Endothelial cell of umbilical vein (primary cell): ENCODE measurements at regions not wholly inside any gene's neighbourhood (a gene's known extent, or its start where the extent isn't known, plus 50 kb on each side); places are given as distances from the start of the nearest gene placed in this dataset.
"Not testable (repeated sequence)": the region's sequence is repeated elsewhere in the genome, so short reads cannot be mapped to it uniquely, and the experiment has no call there.

Source experiments
- BruUV-seq: library from RNA; stranded (reverse); fragments of 400-500 nt; replicated peaks from 2 replicates; lab custom pipeline; 2021; lab: Mats Ljungman, UMichigan
- CTCF ChIA-PET: fragments of 300-600, 350-600 bp; sonication (Branson Sonifier 250); formaldehyde crosslinking; loops from one replicate; lab custom pipeline; 2021; ENCODE audit warnings: antibody characterized with exemption, inconsistent platforms; lab: Charles Lee
- POLR2A ChIA-PET: fragments of 300-600, 350-600 bp; sonication (Branson Sonifier 250); formaldehyde crosslinking; loops from one replicate; lab custom pipeline; 2021; ENCODE audit warnings: antibody characterized with exemption, inconsistent platforms; lab: Charles Lee
- DNase-seq: peaks from one replicate; pipeline ENCODE4 v3.0.0-alpha.2; 2011; ENCODE audit warnings: low read depth, low spot score
- FAIRE-seq: peaks from 2 replicates; lab custom pipeline; 2011; peaks lifted over from hg19 to GRCh38; lab: Jason Lieb, UNC
- H2AFZ ChIP-seq: 2 replicates; pipeline ENCODE4 v1.6.0; 2012; ENCODE audit warnings: low read depth, low read length, control low read depth, inconsistent platforms
- H3K27ac ChIP-seq: 2 replicates; pipeline ENCODE4 v1.5.1; 2011; ENCODE audit warnings: low read depth, mild to moderate bottlenecking, control low read depth, low read length, moderate library complexity; ENCODE audit not compliant: insufficient read depth
- H3K27me3 ChIP-seq, 2 experiments: 2 replicates each; pipeline versions ENCODE4 v1.6.0 to v1.6.1; 2011; ENCODE audit warnings: low read length in 2 of 2, mixed read lengths in 1 of 2; ENCODE audit not compliant: control insufficient read depth in 2 of 2, insufficient read depth in 2 of 2
- H3K36me3 ChIP-seq, 2 experiments: 2 replicates in 1 of 2; 3 replicates in 1 of 2; pipeline ENCODE4 v1.5.1; 2011; ENCODE audit warnings: low read length in 2 of 2, mild to moderate bottlenecking in 1 of 2, moderate library complexity in 1 of 2; ENCODE audit not compliant: control insufficient read depth in 2 of 2, insufficient read depth in 2 of 2; ENCODE audit errors: extremely low read depth in 1 of 2
- H3K4me1 ChIP-seq: 3 replicates; pipeline ENCODE4 v1.5.1; 2011; ENCODE audit warnings: mild to moderate bottlenecking, low read length; ENCODE audit not compliant: control insufficient read depth, insufficient read depth; ENCODE audit errors: extremely low read depth
- H3K4me2 ChIP-seq: 2 replicates; pipeline ENCODE4 v1.6.1; 2011; ENCODE audit warnings: low read length, control low read depth, mixed read lengths; ENCODE audit not compliant: insufficient read depth
- H3K4me3 ChIP-seq, 3 experiments: fragments of 200-600 bp in 1 of 3; sonication (generic), shearing (Covaris generic) in 1 of 3; replicated peaks in 1 of 3; 2 replicates each; pipeline ENCODE4 v1.5.1; 2011 to 2016; ENCODE audit warnings: control low read depth in 3 of 3, low read length in 3 of 3, mild to moderate bottlenecking in 2 of 3, inconsistent platforms in 1 of 3, low read depth in 1 of 3, moderate library complexity in 1 of 3; ENCODE audit not compliant: insufficient read depth in 1 of 3
- H3K79me2 ChIP-seq: 2 replicates; pipeline ENCODE4 v1.6.0; 2012; ENCODE audit warnings: low read length, inconsistent platforms; ENCODE audit not compliant: control insufficient read depth, insufficient read depth
- H3K9ac ChIP-seq: replicated peaks from 2 replicates; pipeline ENCODE3; 2011; ENCODE audit warnings: low read length, control low read depth; ENCODE audit not compliant: insufficient read depth; ENCODE audit errors: extremely low read depth
- H3K9me1 ChIP-seq: replicated peaks from 3 replicates; pipeline ENCODE4 v1.6.0; 2011; ENCODE audit warnings: mild to moderate bottlenecking, low read length; ENCODE audit not compliant: control insufficient read depth, insufficient read depth; ENCODE audit errors: extremely low read depth
- H3K9me3 ChIP-seq: replicated peaks from 2 replicates; pipeline ENCODE4 v1.5.1; 2012; ENCODE audit warnings: low read length, inconsistent platforms; ENCODE audit not compliant: control insufficient read depth, insufficient read depth
- H4K20me1 ChIP-seq: replicated peaks from 2 replicates; pipeline ENCODE3; 2011; ENCODE audit warnings: mild to moderate bottlenecking, low read length; ENCODE audit not compliant: control insufficient read depth, insufficient read depth; ENCODE audit errors: extremely low read depth
- EZH2 ChIP-seq: IDR thresholded peaks from 2 replicates; pipeline ENCODE4 v1.6.1; 2012; ENCODE audit warnings: borderline replicate concordance, low read depth, mild to moderate bottlenecking, moderate library complexity, low read length, inconsistent platforms; ENCODE audit not compliant: severe bottlenecking
- FOS ChIP-seq: IDR thresholded peaks from 2 replicates; pipeline ENCODE4 v1.6.1; 2011; ENCODE audit warnings: mild to moderate bottlenecking, low read length, moderate library complexity, borderline replicate concordance; ENCODE audit not compliant: insufficient read depth
- GATA2 ChIP-seq: IDR thresholded peaks from 2 replicates; pipeline ENCODE4 v1.7.0; 2011; ENCODE audit warnings: low read depth, mild to moderate bottlenecking, moderate library complexity, mixed read lengths, low read length; ENCODE audit not compliant: insufficient read length, insufficient read depth
- JUN ChIP-seq: IDR thresholded peaks from 2 replicates; pipeline ENCODE4 v1.6.1; 2011; ENCODE audit warnings: borderline replicate concordance, low read depth; ENCODE audit not compliant: insufficient read length, insufficient read depth
- MYC ChIP-seq: IDR thresholded peaks from one replicate; pipeline ENCODE4 v1.6.1; 2011; ENCODE audit warnings: mild to moderate bottlenecking, low read depth, low read length
- POLR2A ChIP-seq: IDR thresholded peaks from 2 replicates; pipeline ENCODE4 v1.6.1; 2012; ENCODE audit warnings: low read depth, mild to moderate bottlenecking, control low read depth, low read length
- POLR2AphosphoS5 ChIP-seq: IDR thresholded peaks from 2 replicates; pipeline ENCODE4 v1.6.1; 2012; ENCODE audit warnings: low read depth, mild to moderate bottlenecking, control low read depth, low read length, moderate library complexity; ENCODE audit not compliant: insufficient read depth
- dilution Hi-C: fragments of 300-500 bp; cut with MboI; formaldehyde crosslinking; loops from one replicate; pipeline ENCODE4 v1.15.0; 2019; ENCODE audit warnings: low sequenced_read_pairs; ENCODE audit not compliant: extremely low pct_ligation_motif_present
- intact Hi-C: fragments of 100-400 bp; cut with micrococcal nuclease; formaldehyde crosslinking; loops from one replicate; pipeline ENCODE4 v1.10.0; 2022
- TF ChIP-seq, protein P1 (sequence below): IDR thresholded peaks from 2 replicates; pipeline ENCODE4 v1.6.1; 2011; ENCODE audit not compliant: insufficient read depth, insufficient read length
- TF ChIP-seq, protein P2 (sequence below), 2 donors: IDR thresholded peaks; 1 replicate in 1 of 2; 2 replicates in 1 of 2; pipeline ENCODE4 v1.5.1; 2011; ENCODE audit warnings: low read length in 2 of 2, mild to moderate bottlenecking in 2 of 2, moderate library complexity in 2 of 2, control low read depth in 1 of 2, inconsistent platforms in 1 of 2, low read depth in 1 of 2; ENCODE audit not compliant: insufficient read depth in 1 of 2; ENCODE audit errors: extremely low read depth in 1 of 2

DNA sequence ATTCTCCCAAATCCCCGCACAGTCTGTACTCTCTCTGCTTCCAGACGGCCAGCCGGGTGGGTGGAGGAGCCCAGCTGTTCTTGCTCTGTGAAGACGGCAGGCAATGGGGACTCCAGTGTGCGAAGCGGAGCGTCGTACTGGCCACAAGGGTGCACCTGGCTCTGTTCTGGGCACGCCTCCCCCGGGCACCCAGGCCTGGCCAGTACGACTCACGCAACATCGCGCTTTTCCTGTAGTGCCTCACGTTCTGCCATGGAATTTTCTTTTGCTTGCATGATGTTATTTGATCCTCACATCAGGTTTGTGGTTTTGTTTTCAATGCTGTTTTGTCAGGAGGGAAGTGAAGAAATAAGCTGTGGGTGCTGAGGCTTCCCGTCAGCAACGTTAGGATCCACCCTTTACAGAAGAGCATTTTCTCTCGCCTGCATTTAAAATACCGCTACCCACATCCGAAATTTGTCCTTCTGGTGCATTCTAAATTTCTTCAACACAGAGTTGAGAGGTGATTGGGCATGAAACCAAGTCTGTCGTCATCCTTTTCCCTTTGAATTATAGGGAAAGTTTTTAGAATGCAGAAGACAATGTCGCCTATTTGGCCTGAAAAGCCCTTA, 311.7 kb downstream of the TRIM36 start:
- H3K27ac ChIP-seq, result no peak overlapping the region
- H3K4me1 ChIP-seq, result no peaks in the 10 kb centered on the region
- H3K36me3 ChIP-seq, result no peaks in the 10 kb centered on the region
- no peak overlapping the region for H3K4me3 ChIP-seq
- no peak overlapping the region for H3K4me2 ChIP-seq
- H3K9me1 ChIP-seq, result no peaks in the 10 kb centered on the region
- no peak overlapping the region for H3K9ac ChIP-seq
- ChIA-PET POLR2A (no interaction called here), CTCF (no interaction called here)
- no peaks in the 10 kb centered on the region for H3K79me2 ChIP-seq
- no peaks in the 10 kb centered on the region for H3K27me3 ChIP-seq
- dilution Hi-C loops (no loop called here), intact Hi-C loops (no loop called here)
- no peak overlapping the region for H2AFZ ChIP-seq
- H3K9me3 ChIP-seq, result peaks cover 5% of the 10 kb centered on the region
- no TSS peak for BruUV-seq
- TF ChIP-seq EZH2 (no peak), POLR2AphosphoS5 (no peak), GATA2 (no peak), MYC (no peak), POLR2A (no peak), FOS (no peak), JUN (no peak)
- TF ChIP-seq, protein P1, sequence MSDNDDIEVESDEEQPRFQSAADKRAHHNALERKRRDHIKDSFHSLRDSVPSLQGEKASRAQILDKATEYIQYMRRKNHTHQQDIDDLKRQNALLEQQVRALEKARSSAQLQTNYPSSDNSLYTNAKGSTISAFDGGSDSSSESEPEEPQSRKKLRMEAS, result no peak
- TF ChIP-seq, protein P2, sequence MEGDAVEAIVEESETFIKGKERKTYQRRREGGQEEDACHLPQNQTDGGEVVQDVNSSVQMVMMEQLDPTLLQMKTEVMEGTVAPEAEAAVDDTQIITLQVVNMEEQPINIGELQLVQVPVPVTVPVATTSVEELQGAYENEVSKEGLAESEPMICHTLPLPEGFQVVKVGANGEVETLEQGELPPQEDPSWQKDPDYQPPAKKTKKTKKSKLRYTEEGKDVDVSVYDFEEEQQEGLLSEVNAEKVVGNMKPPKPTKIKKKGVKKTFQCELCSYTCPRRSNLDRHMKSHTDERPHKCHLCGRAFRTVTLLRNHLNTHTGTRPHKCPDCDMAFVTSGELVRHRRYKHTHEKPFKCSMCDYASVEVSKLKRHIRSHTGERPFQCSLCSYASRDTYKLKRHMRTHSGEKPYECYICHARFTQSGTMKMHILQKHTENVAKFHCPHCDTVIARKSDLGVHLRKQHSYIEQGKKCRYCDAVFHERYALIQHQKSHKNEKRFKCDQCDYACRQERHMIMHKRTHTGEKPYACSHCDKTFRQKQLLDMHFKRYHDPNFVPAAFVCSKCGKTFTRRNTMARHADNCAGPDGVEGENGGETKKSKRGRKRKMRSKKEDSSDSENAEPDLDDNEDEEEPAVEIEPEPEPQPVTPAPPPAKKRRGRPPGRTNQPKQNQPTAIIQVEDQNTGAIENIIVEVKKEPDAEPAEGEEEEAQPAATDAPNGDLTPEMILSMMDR (IDR thresholded peaks at IDR 0.05; ENCODE audit: extremely low read depth in 1 of 2, insufficient read depth in 1 of 2, low read depth in 1 of 2, low read length in 2 of 2), result no peak
- no peaks in the 10 kb centered on the region for H4K20me1 ChIP-seq
- DNase-seq (no peak), FAIRE-seq (no peak)

DNA sequence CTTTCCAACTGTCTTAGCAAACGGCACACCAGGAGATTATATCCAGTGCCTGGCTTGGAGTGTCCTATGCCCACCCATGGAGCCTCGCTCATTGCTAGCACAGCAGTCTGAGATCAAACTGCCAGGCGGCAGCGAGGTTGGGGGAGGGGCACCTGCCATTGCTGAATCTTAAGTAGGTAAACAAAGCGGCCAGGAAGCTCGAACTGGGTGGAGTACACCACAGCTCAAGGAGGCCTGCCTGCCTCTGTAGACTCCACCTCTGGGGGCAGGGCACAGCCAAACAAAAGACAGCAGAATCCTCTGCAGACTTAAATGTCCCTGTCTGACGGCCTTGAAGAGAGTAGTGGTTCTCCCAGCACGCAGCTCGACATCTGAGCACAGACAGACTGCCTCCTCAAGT, 325.0 kb downstream of the TRIM36 start:
- intact Hi-C loops, H3K4me2 ChIP-seq, H3K27me3 ChIP-seq, dilution Hi-C loops, H3K27ac ChIP-seq, FAIRE-seq, H3K9ac ChIP-seq, BruUV-seq, H3K79me2 ChIP-seq, H4K20me1 ChIP-seq, POLR2A ChIA-PET, H3K4me1 ChIP-seq, H3K4me3 ChIP-seq, H3K9me1 ChIP-seq, H3K9me3 ChIP-seq, CTCF ChIA-PET, H2AFZ ChIP-seq, DNase-seq, H3K36me3 ChIP-seq: not testable (repeated sequence)
